ENCODE measurements at regions not wholly inside any gene's neighbourhood (a gene's known extent, or its start where the extent isn't known, plus 50 kb on each side); places are given as distances from the start of the nearest gene placed in this dataset.

- no peak overlapping the region for H3K4me3 Mint-ChIP-seq
- Histone ChIP-seq H2AFZ (no peak overlapping the region), H4K20me1 (replicated peaks; ENCODE audit: insufficient read depth) (no peaks in the 10 kb centered on the region), H3K27ac (ENCODE audit: low read depth) (no peak overlapping the region), H3K9me2 (ENCODE audit: insufficient read depth) (0 out of 2 replicates have a peak, but pooled peaks cover 3% of the 10 kb centered on the region), H3F3A (replicated peaks; ENCODE audit: low read depth) (no peaks in the 10 kb centered on the region), H3K27me3 (ENCODE audit: insufficient read depth) (no peaks in the 10 kb centered on the region), H3K79me2 (replicated peaks; ENCODE audit: insufficient read depth) (no peaks in the 10 kb centered on the region), H3K4me2 (no peak overlapping the region), H3K36me3 (ENCODE audit: insufficient read depth) (no peaks in the 10 kb centered on the region), H3K4me3 (no peak overlapping the region), H3K4me1 (ENCODE audit: insufficient read depth) (no peaks in the 10 kb centered on the region)
- ATAC-seq (no peak), DNase-seq (ENCODE audit: low spot score) (no peak)
- peaks cover 10% of the 10 kb centered on the region; the same call in 2 of the 3 replicates for H3K36me3 Mint-ChIP-seq (ENCODE audit: low read depth)
- peaks cover 4% of the 10 kb centered on the region; the same call in 1 of the 3 replicates for H3K9me3 Mint-ChIP-seq
- peaks cover 3% of the 10 kb centered on the region; the same call in 2 of the 3 replicates for H3K4me1 Mint-ChIP-seq
- no peaks in the 10 kb centered on the region for H3K27me3 Mint-ChIP-seq (ENCODE audit: insufficient read depth, low read depth, poor library complexity)
- H3K27ac Mint-ChIP-seq: 0 out of 2 replicates have a peak overlapping the region, but pooled peaks have one; percentile 50
- no peak for TF ChIP-seq ZNF462 (CRISPR knock-in tag; IDR thresholded peaks at IDR 0.05)
- TF ChIP-seq NANOG (IDR thresholded peaks at IDR 0.05; ENCODE audit: borderline replicate concordance): no peak
- TF ChIP-seq JUNB (IDR thresholded peaks at IDR 0.05; ENCODE audit: unreplicated experiment): no peak
- no peak for TF ChIP-seq CTCF (conservative IDR thresholded peaks at IDR 0.05; ENCODE audit: low read depth in 2 of 2)
- TF ChIP-seq POLR2AphosphoS5 (IDR thresholded peaks at IDR 0.05; ENCODE audit: low read depth): no peak
- TF ChIP-seq ZNF331 (CRISPR knock-in tag; IDR thresholded peaks at IDR 0.05; ENCODE audit: low read depth): no peak
- TF ChIP-seq CREB1 (CRISPR knock-in tag; IDR thresholded peaks at IDR 0.05; ENCODE audit: low read depth): no peak
- TF ChIP-seq EZH2phosphoT487 (IDR thresholded peaks at IDR 0.05; ENCODE audit: unreplicated experiment): no peak
- TF ChIP-seq EZH2 (IDR thresholded peaks at IDR 0.05; ENCODE audit: low read depth, unreplicated experiment): no peak
- TF ChIP-seq REST (IDR thresholded peaks at IDR 0.05; ENCODE audit: unreplicated experiment): no peak
- TF ChIP-seq ETS1 (IDR thresholded peaks at IDR 0.05): no peak
- no peak for TF ChIP-seq STAT1 (IDR thresholded peaks at IDR 0.05; ENCODE audit: unreplicated experiment)
- TF ChIP-seq ZNF114 (CRISPR knock-in tag; IDR thresholded peaks at IDR 0.05): no peak
Measured at GRCh38 chr20:11387189-11387754, 530.4 kb upstream of the BTBD3 start.

Measured in GM23338 (cell line).